ENCODE measurements at regions not wholly inside any gene's neighbourhood (a gene's known extent, or its start where the extent isn't known, plus 50 kb on each side); places are given as distances from the start of the nearest gene placed in this dataset.
"Not testable (repeated sequence)": the region's sequence is repeated elsewhere in the genome, so short reads cannot be mapped to it uniquely, and the experiment has no call there.

GRCh38 chr3:6406923-6407322 is 454.0 kb upstream of the GRM7 start:
- TF ChIP-seq CTCF, POLR2AphosphoS5 (IDR thresholded peaks at IDR 0.05): not testable (repeated sequence)

All from prostate gland (tissue), 2 donors.